Esophagus mucosa (tissue), 1 donor: ENCODE measurements at regions not wholly inside any gene's neighbourhood (a gene's known extent, or its start where the extent isn't known, plus 50 kb on each side); places are given as distances from the start of the nearest gene placed in this dataset.
A peak's percentile ranks its signal among the peaks of the same experiment; 100 is the strongest.

Experiments used
- ATAC-seq: fragments of 200-7000 bp; cut with Tn5 transposase; one replicate; pipeline ENCODE4 v1.9.1; 2020
- donor health status: DM: yes; HTN: yes; CAD: no.

- ATAC-seq: no peak
Observed at GRCh38 chr7:25789701-25790640, 362.0 kb upstream of the NFE2L3 start.

- no peak for ATAC-seq
Observed at GRCh38 chr7:25790963-25791362, 361.0 kb upstream of the NFE2L3 start.

GRCh38 chr7:25792586-25792985 is 359.4 kb upstream of the NFE2L3 start:
- ATAC-seq: no peak

- ATAC-seq: no peak
Observed at GRCh38 chr7:25795824-25796235, 356.2 kb upstream of the NFE2L3 start.

- ATAC-seq: no peak
Observed at GRCh38 chr7:25798344-25798743, 353.7 kb upstream of the NFE2L3 start.

- ATAC-seq: no peak
Observed at GRCh38 chr7:25801214-25801613, 350.8 kb upstream of the NFE2L3 start.

GRCh38 chr7:25802057-25802456 is 349.9 kb upstream of the NFE2L3 start:
- no peak for ATAC-seq

- ATAC-seq: no peak
Observed at GRCh38 chr7:25802473-25802872, 349.5 kb upstream of the NFE2L3 start.

GRCh38 chr7:25803117-25803887 is 348.7 kb upstream of the NFE2L3 start:
- no peak for ATAC-seq

GRCh38 chr7:25804154-25804553 is 347.8 kb upstream of the NFE2L3 start:
- peak; percentile 99 for ATAC-seq

- ATAC-seq: no peak
Observed at GRCh38 chr7:25805027-25805687, 346.8 kb upstream of the NFE2L3 start.

GRCh38 chr7:25807086-25807611 is 344.8 kb upstream of the NFE2L3 start:
- no peak for ATAC-seq

- ATAC-seq: no peak
Observed at GRCh38 chr7:25809441-25809840, 342.6 kb upstream of the NFE2L3 start.

- no peak for ATAC-seq
Observed at GRCh38 chr7:25812086-25812850, 339.7 kb upstream of the NFE2L3 start.

- no peak for ATAC-seq
Observed at GRCh38 chr7:25813381-25813780, 338.6 kb upstream of the NFE2L3 start.

- no peak for ATAC-seq
Observed at GRCh38 chr7:25815711-25816110, 336.3 kb upstream of the NFE2L3 start.

- ATAC-seq: no peak
Observed at GRCh38 chr7:25820432-25821040, 331.5 kb upstream of the NFE2L3 start.

GRCh38 chr7:25821225-25821624 is 330.8 kb upstream of the NFE2L3 start:
- no peak for ATAC-seq

- no peak for ATAC-seq
Observed at GRCh38 chr7:25822823-25823222, 329.2 kb upstream of the NFE2L3 start.

- ATAC-seq: no peak
Observed at GRCh38 chr7:25823571-25823970, 328.4 kb upstream of the NFE2L3 start.

- no peak for ATAC-seq
Observed at GRCh38 chr7:25828468-25828867, 323.5 kb upstream of the NFE2L3 start.

- no peak for ATAC-seq
Observed at GRCh38 chr7:25829663-25830062, 322.3 kb upstream of the NFE2L3 start.
